C4-2B (cell line): ENCODE measurements at regions not wholly inside any gene's neighbourhood (a gene's known extent, or its start where the extent isn't known, plus 50 kb on each side); places are given as distances from the start of the nearest gene placed in this dataset.

ENCODE experiments used
- H3K27ac ChIP-seq: fragments of 450-650 bp; 2 replicates; pipeline ENCODE4 v1.5.1; 2017
- ZFX ChIP-seq: fragments of 450-650 bp; IDR thresholded peaks from 2 replicates; pipeline ENCODE4 v1.6.1; 2017
- TF ChIP-seq, protein P1 (sequence below): fragments of 450-650 bp; conservative IDR thresholded peaks from 2 replicates; pipeline ENCODE4 v1.5.1; 2017; ENCODE audit warnings: mild to moderate bottlenecking

GRCh38 chr11:37372667-37373066, 774.6 kb upstream of the RAG2 start:
- no peak overlapping the region for H3K27ac ChIP-seq
- TF ChIP-seq, protein P1, sequence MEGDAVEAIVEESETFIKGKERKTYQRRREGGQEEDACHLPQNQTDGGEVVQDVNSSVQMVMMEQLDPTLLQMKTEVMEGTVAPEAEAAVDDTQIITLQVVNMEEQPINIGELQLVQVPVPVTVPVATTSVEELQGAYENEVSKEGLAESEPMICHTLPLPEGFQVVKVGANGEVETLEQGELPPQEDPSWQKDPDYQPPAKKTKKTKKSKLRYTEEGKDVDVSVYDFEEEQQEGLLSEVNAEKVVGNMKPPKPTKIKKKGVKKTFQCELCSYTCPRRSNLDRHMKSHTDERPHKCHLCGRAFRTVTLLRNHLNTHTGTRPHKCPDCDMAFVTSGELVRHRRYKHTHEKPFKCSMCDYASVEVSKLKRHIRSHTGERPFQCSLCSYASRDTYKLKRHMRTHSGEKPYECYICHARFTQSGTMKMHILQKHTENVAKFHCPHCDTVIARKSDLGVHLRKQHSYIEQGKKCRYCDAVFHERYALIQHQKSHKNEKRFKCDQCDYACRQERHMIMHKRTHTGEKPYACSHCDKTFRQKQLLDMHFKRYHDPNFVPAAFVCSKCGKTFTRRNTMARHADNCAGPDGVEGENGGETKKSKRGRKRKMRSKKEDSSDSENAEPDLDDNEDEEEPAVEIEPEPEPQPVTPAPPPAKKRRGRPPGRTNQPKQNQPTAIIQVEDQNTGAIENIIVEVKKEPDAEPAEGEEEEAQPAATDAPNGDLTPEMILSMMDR = no peak
- no peak for TF ChIP-seq ZFX

DNA sequence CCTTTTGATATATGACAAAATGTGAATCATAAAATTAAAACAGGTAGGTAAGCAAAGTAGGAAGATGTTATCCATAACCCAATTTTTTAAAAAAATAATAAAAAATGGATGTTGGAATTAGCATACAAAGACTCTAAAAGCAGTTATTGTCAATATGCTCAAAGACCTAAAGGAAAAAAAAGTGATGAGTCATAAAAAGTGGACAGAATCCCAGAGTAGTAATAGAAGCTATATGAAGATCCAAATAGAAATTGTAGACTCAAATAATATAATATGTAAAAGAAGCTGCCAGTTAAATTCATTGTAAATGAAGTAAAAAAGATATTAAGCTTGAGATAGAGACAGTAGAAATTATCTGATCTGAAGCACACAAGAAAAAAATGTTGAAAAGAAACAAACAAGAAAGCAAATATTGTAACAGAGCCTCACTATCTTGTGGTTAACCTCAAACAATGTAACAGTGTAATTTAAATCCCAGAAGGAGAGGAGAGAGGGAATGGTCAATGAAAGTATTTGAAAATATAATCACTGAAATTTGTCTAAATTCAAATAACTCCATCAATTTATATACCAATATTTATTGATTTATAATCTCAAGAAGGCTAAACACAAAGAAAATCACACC, 773.4 kb upstream of the RAG2 start:
- no peak for TF ChIP-seq ZFX
- TF ChIP-seq, protein P1 = no peak
- H3K27ac ChIP-seq = no peak overlapping the region

DNA sequence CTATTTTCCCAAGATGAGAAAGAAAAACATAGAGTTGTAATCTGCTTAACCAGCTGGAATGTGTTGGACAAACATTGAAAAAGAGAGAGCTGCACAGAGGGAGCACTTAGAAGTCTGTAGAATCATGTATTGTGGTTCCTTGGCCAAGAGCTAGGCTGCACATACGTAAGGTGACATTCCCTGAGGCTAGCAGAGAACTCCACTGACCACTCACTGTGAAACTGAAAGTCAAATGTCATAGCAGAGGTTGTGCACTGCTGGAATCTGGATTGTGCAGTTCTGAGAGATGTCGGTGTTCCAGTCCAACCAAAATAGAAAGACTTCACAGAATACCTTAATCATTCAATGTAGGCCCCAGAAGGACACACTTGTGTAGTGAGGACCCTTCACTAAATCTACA, 772.8 kb upstream of the RAG2 start:
- TF ChIP-seq, protein P1 = no peak
- TF ChIP-seq ZFX = no peak
- no peak overlapping the region for H3K27ac ChIP-seq

DNA sequence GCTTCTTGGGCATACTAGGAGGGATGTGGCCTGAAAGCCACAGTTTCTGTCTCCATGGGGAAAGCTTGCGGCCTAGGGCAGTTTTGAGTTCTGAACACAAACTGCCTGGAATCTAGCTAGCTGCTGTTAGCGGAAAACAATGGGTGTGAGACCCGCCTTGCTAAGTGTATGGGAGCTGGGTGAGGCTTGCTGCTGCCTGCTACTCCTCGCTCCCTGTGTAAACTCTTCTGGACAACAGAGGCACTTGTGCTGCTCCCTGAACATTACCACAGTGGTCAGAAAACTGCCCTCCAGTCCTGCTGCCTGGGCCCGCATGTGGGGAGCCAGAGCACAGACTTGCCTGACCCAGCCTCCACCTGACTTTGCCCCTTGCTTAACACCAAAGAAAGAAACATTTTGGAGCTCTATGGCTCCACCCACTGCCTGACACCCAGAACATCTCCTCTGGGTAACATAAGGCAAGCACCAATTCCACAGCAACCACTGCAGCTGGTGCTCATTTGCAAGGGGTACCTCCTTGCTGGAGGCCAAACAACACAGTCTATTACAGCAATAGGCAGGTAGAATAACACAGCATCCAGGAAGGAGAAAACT, 766.3 kb upstream of the RAG2 start:
- TF ChIP-seq, protein P1 = no peak
- TF ChIP-seq ZFX = no peak
- H3K27ac ChIP-seq = no peak overlapping the region

DNA sequence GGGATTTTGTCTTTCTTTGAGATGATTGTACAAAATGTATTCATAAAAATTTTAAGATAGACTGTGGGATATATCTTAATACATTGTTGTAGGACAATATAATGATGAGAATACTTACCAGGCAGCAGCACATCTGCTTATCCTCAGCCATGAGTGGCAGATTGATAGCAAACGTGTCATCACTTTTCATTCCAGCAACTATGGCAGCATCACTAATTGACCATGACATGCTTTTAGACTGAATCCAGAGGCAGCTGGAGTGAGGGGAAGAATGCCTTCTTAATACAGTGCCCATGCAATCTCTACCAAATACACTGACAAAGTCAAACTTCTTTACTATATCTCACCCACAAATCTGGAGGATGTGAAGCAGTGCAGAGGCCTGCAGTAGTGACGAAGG, 755.2 kb upstream of the RAG2 start:
- TF ChIP-seq, protein P1 = no peak
- no peak for TF ChIP-seq ZFX
- H3K27ac ChIP-seq = no peak overlapping the region

GRCh38 chr11:37352485-37352884, 754.4 kb upstream of the RAG2 start:
- no peak overlapping the region for H3K27ac ChIP-seq
- no peak for TF ChIP-seq ZFX
- TF ChIP-seq, protein P1 = no peak; the same call in 1 of the 2 replicates

- no peak overlapping the region for H3K27ac ChIP-seq
- TF ChIP-seq, protein P1 = no peak
- TF ChIP-seq ZFX = no peak
These were observed 745.3 kb upstream of the RAG2 start for GRCh38 chr11:37343290-37343689.
